ENCODE measurements at regions not wholly inside any gene's neighbourhood (a gene's known extent, or its start where the extent isn't known, plus 50 kb on each side); places are given as distances from the start of the nearest gene placed in this dataset.

GRCh38 chr5:111810112-111810511, 53.1 kb upstream of the NREP start:
- no peak for TF ChIP-seq EZH2 (IDR thresholded peaks at IDR 0.05; ENCODE audit: borderline replicate concordance)
- TF ChIP-seq CTCF (IDR thresholded peaks at IDR 0.05; ENCODE audit: poor library complexity): no peak
